HG02763 (cell line): ENCODE measurements at regions not wholly inside any gene's neighbourhood (a gene's known extent, or its start where the extent isn't known, plus 50 kb on each side); places are given as distances from the start of the nearest gene placed in this dataset.

Experiments used
- ATAC-seq: cut with Tn5 transposase; IDR thresholded peaks from one replicate; pipeline ENCODE4 v1.9.1; 2021; ENCODE audit warnings: mild to moderate bottlenecking, moderate library complexity; ENCODE audit not compliant: unreplicated experiment

DNA sequence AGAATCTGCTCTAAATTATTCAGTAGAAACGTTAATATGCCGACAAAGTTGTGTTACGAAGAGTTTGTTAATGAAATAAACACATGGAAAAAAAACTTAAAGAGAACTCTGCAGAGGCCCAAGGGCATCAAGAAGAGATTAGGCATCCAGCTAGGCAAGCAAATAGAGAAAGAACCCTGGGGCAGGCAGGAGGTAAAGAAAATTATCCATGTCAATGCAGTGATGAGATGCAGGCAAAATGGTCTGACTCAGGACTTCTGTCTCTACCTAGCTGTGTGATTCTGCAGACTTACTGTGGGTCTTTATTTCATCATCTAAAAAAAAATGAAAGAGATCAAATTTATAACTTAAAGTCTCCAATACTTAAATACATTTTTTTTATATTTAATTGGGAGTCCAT is 448.0 kb downstream of the HAO1 start:
- no peak for ATAC-seq

GRCh38 chr20:7493311-7493710 is 446.9 kb downstream of the HAO1 start:
- no peak for ATAC-seq

DNA sequence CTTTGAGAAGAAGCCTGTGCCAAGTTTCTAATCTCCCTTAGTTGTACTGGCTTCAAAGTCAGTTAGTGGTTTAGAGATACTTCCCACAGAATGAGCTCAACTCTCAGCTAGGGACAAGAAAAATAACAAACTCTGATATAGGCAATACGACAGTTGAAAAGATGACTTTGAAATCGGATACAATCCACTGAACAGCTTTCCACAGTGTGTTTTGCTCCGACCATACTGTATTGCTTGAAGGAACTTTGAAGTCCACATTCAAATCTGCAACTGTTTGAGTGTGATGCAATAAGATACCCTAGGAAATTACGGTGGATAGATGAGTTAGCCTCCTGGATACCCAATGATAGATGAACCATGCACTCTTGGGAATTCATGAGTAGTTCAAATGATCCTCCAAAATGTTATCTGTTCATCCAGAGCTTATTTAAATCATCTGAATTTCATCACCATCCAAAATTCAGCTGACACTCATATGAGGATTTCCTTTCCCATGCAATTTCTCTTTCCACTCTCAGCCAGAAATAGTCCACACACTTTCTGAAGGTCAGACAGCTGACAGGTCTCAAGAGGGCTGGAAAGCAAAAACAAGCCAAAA is 443.8 kb downstream of the HAO1 start:
- ATAC-seq = no peak

DNA sequence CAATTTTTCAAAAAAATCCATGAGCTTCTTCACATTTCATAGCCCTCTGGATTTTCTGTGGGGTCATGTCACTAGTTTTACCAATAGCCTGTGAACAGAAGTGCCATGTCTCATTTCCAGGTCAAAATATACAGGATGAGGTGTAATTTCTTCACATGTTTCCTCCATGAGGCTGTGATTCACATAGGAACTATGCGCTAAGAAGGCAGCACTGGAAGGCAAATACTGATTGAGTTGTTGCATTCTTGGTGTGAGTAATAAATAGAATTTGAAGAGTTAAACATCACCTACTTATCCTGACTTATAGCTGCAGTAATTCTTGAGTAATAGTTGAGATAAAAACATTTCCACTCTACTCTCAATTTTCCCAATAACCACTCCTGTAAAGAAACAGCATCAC is 442.3 kb downstream of the HAO1 start:
- ATAC-seq = no peak

GRCh38 chr20:7499201-7499600 is 441.1 kb downstream of the HAO1 start:
- ATAC-seq = no peak

GRCh38 chr20:7500231-7500663 is 440.0 kb downstream of the HAO1 start:
- ATAC-seq = no peak

GRCh38 chr20:7503501-7503900 is 436.8 kb downstream of the HAO1 start:
- ATAC-seq = no peak

DNA sequence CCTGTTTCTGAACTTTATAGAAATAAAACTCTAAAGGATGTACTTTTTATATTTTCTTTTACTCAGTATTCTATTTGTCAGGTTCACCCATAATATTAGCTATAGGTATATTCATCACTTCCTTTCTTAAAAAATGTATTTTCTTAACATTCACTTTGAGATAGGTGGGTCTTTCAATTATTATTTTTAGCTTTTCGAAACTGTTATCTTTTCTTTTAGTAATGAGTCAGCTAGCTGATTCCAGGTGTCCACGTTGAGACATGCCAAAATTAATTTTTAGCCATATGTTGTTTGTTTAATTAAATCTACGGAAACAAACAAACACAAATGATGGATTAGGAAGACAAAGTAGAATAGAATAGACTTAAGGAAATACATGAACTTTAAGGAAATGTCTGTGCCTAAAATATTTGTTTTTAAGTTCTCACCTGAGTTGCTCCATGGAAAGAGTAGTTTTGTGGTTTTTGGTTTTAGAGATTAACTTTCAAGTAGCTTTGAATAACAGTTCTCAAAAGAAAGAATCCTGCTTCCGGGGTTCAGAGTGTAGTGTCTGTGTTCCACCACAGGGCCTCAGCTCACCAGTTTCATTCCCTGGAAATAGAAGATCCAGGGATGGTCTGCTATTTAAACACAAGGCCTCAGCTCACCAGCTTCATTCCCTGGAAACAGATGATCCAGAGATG is 435.0 kb downstream of the HAO1 start:
- no peak for ATAC-seq

GRCh38 chr20:7505835-7506221 is 434.4 kb downstream of the HAO1 start:
- no peak for ATAC-seq

DNA sequence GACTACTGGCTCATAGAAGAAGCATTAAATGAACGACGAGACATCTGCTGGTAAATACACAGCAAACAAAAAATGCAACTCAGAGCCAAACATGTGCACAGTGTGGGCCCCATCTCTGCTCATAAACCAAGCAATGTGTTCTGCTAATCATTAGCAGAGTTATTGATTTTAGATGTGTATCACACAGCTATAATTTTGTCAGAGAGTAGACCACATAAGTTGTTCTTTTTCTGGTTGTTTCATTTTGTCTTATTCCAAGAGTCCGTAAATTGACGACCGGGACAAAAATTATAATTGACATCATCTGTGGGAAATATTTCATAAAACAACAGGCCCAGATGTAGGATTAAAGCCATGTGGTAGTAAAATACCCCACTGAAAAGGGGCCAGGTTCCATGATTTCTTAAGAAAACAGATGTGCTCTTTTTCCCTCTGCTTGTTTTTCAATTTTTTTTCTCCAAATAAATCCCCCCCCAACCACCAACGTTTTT is 423.6 kb downstream of the HAO1 start:
- ATAC-seq = no peak

- ATAC-seq = no peak
Observed at GRCh38 chr20:7520361-7520760, 419.9 kb downstream of the HAO1 start.

GRCh38 chr20:7523288-7523687 is 417.0 kb downstream of the HAO1 start:
- no peak for ATAC-seq

- ATAC-seq = no peak
Observed at GRCh38 chr20:7540018-7540417, 400.2 kb downstream of the HAO1 start.

- ATAC-seq = no peak
Observed at GRCh38 chr20:7540923-7541322, 399.3 kb downstream of the HAO1 start.

GRCh38 chr20:7571101-7571500 is 369.2 kb downstream of the HAO1 start:
- ATAC-seq = no peak

GRCh38 chr20:7571521-7572055 is 368.7 kb downstream of the HAO1 start:
- no peak for ATAC-seq

DNA sequence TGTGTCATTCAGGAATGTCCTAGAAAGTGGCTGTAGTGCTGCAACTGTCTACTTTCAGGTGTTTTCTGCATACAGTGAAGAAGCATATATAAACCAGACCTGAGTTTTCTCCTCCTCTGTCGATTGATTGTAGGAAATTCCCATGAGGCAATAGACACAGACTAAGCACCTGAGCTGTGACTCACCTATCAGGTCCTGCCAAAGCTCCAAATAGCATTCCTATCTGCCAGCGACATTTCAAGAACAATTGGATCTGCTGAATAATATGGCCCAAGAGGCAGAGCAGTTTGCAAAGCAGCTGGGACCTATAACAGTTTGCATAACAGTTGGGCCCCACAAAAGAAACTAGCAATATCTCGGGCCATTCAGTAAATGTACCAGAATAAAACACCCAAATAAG is 360.4 kb downstream of the HAO1 start:
- ATAC-seq = no peak

GRCh38 chr20:7585126-7585679 is 355.1 kb downstream of the HAO1 start:
- ATAC-seq = no peak

DNA sequence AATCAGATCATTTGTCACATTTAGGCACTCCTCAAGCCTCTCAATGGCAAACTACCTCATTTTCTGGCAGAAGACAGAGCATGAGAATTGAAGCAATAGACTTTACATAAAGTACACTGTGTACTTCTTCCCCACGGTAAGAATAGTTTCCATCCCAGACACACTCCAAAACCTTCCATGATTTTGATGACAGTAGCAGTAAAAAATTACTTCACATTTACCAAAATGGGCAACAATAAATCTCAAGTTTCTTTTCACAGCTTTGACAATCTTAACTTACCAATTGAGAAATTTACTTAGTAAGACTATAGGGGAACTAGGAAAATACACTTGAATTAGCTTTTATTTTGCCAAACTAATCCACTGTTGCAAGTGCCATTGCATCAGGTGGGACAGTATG is 353.8 kb downstream of the HAO1 start:
- no peak for ATAC-seq

- no peak for ATAC-seq
Observed at GRCh38 chr20:7589164-7589563, 351.1 kb downstream of the HAO1 start.

DNA sequence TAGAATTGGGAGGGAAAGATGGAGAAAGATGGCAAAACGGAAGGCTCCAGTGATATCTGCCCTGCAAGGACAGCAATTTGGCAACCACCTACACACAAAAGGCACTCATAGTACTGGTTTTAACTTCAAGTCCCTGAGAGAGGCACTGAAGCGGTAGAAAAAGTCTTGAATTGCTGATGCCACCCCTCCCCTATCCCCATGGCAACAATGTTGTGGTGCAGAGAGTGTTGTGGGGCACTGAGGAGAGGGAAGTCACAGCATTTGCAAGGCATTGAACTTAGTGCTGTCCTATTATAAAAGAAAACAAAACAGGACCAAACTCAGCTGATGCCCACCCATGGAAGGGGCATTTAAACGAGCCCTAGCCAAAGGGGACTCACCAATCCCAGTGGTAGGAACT is 343.7 kb downstream of the HAO1 start:
- no peak for ATAC-seq

GRCh38 chr20:7601431-7601830 is 338.8 kb downstream of the HAO1 start:
- ATAC-seq = no peak
